ENCODE measurements at regions not wholly inside any gene's neighbourhood (a gene's known extent, or its start where the extent isn't known, plus 50 kb on each side); places are given as distances from the start of the nearest gene placed in this dataset.

- DNase-seq (ENCODE audit: low read depth): no peak
- Histone ChIP-seq H3K9ac (ENCODE audit: low read length) (no peak overlapping the region), H3K4me3 (ENCODE audit: low read length) (no peak overlapping the region)
Measured at GRCh38 chr12:93152617-93153016, 223.5 kb upstream of the EEA1 start.

DNA sequence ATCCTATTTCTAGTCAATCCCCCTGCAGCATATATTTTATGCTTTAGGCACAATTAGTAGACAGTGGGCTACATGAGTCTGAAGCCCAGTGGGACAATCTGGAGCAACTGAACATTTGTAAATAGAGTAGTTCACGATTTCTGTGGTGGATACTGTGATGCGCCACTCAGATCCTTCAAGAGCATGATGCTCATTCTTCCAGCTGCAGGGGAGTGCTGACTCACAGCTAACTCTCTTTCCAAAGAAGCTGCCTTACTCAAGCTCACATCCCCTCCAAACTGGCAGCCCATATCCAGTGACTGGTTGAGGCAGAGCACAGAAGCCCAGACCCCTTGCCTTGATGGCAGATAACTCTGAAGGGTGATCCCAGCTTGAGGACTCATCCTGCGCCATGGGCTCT, 224.2 kb upstream of the EEA1 start:
- no peaks in the 10 kb centered on the region for H3K9me3 ChIP-seq (ENCODE audit: control insufficient read depth, low read length)
- no peaks in the 10 kb centered on the region for H3K27me3 ChIP-seq (replicated peaks; ENCODE audit: control insufficient read depth, insufficient read depth, low read length)
- H3K9ac ChIP-seq (ENCODE audit: low read length): no peak overlapping the region
- H3K4me3 ChIP-seq (ENCODE audit: low read length): no peak overlapping the region
- peaks cover 10% of the 10 kb centered on the region for H3K4me1 ChIP-seq (ENCODE audit: control insufficient read depth, insufficient read depth, low read length)
- no peaks in the 10 kb centered on the region for H3K36me3 ChIP-seq (ENCODE audit: control insufficient read depth, insufficient read depth, low read length, severe bottlenecking)
- no peak for DNase-seq (ENCODE audit: low read depth)

More at GRCh38 chr12:93152617-93153016, 223.5 kb upstream of the EEA1 start:
- Histone ChIP-seq H3K36me3 (ENCODE audit: control insufficient read depth, insufficient read depth, low read length, severe bottlenecking) (no peaks in the 10 kb centered on the region), H3K27me3 (replicated peaks; ENCODE audit: control insufficient read depth, insufficient read depth, low read length) (no peaks in the 10 kb centered on the region), H3K4me1 (ENCODE audit: control insufficient read depth, insufficient read depth, low read length) (peaks cover 10% of the 10 kb centered on the region), H3K9me3 (ENCODE audit: control insufficient read depth, low read length) (no peaks in the 10 kb centered on the region)

DNA sequence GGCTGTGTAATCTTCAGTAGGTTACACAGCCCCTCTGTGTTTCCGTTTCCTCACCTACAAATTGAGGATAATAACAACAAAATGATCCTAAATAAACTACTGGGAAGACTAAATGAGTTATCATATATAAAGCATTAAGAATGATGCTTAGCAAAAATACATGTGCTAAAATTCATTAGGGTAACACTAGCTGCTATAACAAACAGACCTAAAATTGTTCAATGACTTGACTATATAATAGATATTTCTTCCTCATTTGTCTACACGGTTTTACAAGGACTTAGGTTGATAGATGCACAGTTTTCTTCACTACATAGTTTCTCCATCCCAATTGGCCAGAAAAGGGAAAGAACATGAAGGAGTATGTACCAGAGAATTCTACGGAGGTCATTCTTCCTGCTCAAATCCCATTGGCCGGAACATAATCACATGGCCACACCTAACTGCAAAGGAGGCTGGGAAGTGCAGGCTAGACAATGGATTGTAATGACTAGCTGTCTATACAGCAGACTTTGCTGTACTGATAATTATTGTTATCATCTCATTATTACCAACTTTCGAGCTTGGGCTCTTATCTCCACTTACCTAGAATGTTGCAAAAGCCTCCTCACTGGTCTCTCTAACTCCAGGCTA, 223.5 kb upstream of the NUDT4 start:
- Histone ChIP-seq H3K36me3 (ENCODE audit: control insufficient read depth, insufficient read depth, low read length, severe bottlenecking) (no peaks in the 10 kb centered on the region), H3K4me3 (ENCODE audit: low read length) (no peak overlapping the region), H3K27me3 (replicated peaks; ENCODE audit: control insufficient read depth, insufficient read depth, low read length) (no peaks in the 10 kb centered on the region), H3K9ac (ENCODE audit: low read length) (no peak overlapping the region), H3K9me3 (ENCODE audit: control insufficient read depth, low read length) (no peaks in the 10 kb centered on the region), H3K4me1 (ENCODE audit: control insufficient read depth, insufficient read depth, low read length) (peaks cover 10% of the 10 kb centered on the region)
- DNase-seq (ENCODE audit: low read depth): no peak

DNA sequence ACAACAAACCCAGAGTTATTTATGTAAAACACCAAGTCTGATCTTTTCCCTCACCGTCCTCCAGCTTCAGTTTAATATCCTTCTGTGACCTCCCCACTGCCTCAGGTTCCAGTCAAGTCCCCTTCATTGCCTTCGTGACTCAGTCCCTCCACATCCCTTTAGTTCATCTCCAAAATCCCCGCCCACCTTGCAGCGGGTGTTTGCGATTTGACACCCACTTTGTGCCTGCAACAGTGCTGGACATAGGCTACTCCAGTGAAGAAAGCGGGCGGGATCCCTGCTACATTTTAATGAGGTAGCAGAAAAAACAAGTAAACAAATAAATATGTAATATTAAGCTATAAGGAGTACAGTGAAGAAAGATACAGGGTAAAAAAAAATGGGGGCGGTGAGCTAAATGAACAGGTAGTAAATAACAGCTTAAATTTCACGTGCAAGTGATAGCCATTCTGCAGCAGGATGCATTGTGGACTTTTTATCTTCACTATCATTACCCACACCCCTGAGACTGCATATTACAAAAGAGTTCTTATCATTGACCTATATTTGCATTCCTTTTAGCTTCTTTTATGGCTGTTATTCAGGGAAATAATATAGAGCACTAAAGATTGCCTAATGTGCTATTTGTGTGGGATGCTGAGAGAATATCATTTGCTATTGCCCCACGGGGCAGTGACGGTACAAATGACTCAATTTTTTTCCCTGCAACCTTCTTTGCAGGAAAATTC, 222.8 kb upstream of the NUDT4 start:
- DNase-seq (ENCODE audit: low read depth): no peak

DNA sequence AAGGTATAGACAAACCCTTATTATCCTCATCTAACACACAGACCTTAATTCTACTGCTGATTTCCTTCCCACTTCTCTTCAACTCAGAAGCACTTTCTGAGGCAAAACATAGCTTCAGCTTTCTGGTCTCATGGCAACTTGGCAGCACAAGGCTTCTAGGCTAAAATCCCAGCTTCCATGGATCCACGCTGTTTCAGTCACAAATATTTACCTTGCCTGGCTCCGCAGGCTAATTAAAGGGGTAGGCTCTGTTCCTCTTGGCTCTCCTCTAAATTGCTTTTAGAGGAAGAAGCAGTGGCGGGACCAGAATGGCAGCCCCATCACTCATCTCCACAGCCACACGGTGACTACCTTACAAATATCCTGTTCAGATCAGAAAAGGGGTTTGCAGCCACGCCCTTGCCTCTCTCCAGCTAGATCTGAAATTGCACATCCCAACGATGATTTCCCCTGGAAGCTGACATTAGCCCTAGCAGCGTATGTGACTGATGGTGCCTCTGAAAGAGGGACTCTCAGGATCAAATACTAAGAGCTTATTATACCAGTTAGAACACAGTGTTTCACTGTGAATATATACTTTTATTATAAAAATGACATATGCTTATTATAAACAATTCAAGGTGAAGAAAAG, 221.5 kb upstream of the NUDT4 start:
- Histone ChIP-seq H3K4me1 (ENCODE audit: control insufficient read depth, insufficient read depth, low read length) (peaks cover 10% of the 10 kb centered on the region), H3K9me3 (ENCODE audit: control insufficient read depth, low read length) (no peaks in the 10 kb centered on the region), H3K36me3 (ENCODE audit: control insufficient read depth, insufficient read depth, low read length, severe bottlenecking) (no peaks in the 10 kb centered on the region), H3K27me3 (replicated peaks; ENCODE audit: control insufficient read depth, insufficient read depth, low read length) (no peaks in the 10 kb centered on the region), H3K9ac (ENCODE audit: low read length) (no peak overlapping the region), H3K4me3 (ENCODE audit: low read length) (no peak overlapping the region)
- DNase-seq (ENCODE audit: low read depth): no peak

More for the DNA sequence above, 222.8 kb upstream of the NUDT4 start:
- H3K4me1 ChIP-seq (ENCODE audit: control insufficient read depth, insufficient read depth, low read length): peaks cover 10% of the 10 kb centered on the region
- H3K9ac ChIP-seq (ENCODE audit: low read length): no peak overlapping the region
- no peaks in the 10 kb centered on the region for H3K27me3 ChIP-seq (replicated peaks; ENCODE audit: control insufficient read depth, insufficient read depth, low read length)
- H3K4me3 ChIP-seq (ENCODE audit: low read length): no peak overlapping the region
- H3K36me3 ChIP-seq (ENCODE audit: control insufficient read depth, insufficient read depth, low read length, severe bottlenecking): no peaks in the 10 kb centered on the region
- H3K9me3 ChIP-seq (ENCODE audit: control insufficient read depth, low read length): no peaks in the 10 kb centered on the region

DNA sequence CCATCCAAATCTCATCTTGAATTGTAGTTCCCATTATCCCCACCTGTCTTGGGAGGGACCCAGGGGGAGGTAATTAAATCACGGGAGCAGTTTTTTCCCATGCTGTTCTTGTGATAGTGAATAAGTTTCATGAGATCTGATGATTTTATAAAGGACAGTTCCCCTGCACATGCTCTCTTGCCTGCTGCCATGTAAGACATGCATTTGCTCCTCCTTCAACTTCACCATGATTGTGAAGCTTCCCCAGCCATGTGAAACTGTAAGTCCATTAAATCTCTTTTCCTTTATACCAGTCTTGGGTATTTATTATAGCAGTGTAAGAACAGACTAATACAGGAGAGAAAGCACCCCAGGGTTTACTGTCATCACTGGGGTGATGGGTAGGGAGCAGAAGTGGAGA, 220.4 kb upstream of the NUDT4 start:
- no peak overlapping the region for H3K4me3 ChIP-seq (ENCODE audit: low read length)
- H3K36me3 ChIP-seq (ENCODE audit: control insufficient read depth, insufficient read depth, low read length, severe bottlenecking): no peaks in the 10 kb centered on the region
- no peaks in the 10 kb centered on the region for H3K9me3 ChIP-seq (ENCODE audit: control insufficient read depth, low read length)
- DNase-seq (ENCODE audit: low read depth): no peak
- H3K27me3 ChIP-seq (replicated peaks; ENCODE audit: control insufficient read depth, insufficient read depth, low read length): no peaks in the 10 kb centered on the region
- H3K4me1 ChIP-seq (ENCODE audit: control insufficient read depth, insufficient read depth, low read length): peaks cover 10% of the 10 kb centered on the region
- H3K9ac ChIP-seq (ENCODE audit: low read length): no peak overlapping the region

GRCh38 chr12:93158065-93158843, 219.5 kb upstream of the NUDT4 start:
- DNase-seq (ENCODE audit: low read depth): no peak
- H3K9ac ChIP-seq (ENCODE audit: low read length): no peak overlapping the region
- peaks cover 10% of the 10 kb centered on the region for H3K4me1 ChIP-seq (ENCODE audit: control insufficient read depth, insufficient read depth, low read length)

DNA sequence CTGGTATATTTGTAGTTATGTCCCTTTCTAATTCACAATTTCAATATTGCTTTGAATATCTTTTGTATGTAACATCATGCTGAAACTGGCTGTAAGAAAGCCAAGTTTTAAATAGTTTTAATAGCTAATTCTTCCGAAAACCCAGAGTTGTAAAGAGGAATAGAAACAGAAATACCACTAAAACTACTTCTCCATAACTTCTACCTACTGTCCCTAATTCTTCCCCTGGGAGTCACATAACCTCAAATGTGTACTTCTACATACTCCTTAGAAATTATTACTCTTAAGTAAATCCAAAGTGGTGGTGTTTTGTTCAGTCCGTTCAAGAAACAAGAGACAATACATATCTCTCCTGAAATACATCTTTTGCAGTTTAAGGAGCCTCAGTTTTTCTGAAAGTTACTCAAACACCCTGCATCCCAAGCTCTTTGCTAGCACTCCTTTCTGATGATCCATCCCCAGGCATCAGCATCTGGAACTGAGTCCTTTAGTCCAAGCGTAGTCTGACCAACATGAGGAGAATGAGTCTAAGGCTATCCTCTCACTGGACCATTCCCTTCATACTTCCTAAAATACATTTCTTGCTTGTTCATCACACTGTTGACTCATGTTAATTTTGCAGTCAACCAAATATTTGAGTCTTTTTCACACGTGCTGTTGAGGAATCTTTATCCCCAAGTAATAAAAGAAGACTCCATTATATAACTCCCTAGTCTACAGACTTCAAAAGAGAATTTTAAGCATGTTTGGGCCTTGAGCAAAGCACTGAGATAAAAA, 214.3 kb upstream of the NUDT4 start:
- Histone ChIP-seq H3K27me3 (replicated peaks; ENCODE audit: control insufficient read depth, insufficient read depth, low read length) (no peaks in the 10 kb centered on the region), H3K4me1 (ENCODE audit: control insufficient read depth, insufficient read depth, low read length) (peaks cover 8% of the 10 kb centered on the region), H3K4me3 (ENCODE audit: low read length) (no peak overlapping the region), H3K9ac (ENCODE audit: low read length) (no peak overlapping the region), H3K36me3 (ENCODE audit: control insufficient read depth, insufficient read depth, low read length, severe bottlenecking) (no peaks in the 10 kb centered on the region), H3K9me3 (ENCODE audit: control insufficient read depth, low read length) (no peaks in the 10 kb centered on the region)
- peak; percentile 60 for DNase-seq (ENCODE audit: low read depth)

More at GRCh38 chr12:93158065-93158843, 219.5 kb upstream of the NUDT4 start:
- Histone ChIP-seq H3K4me3 (ENCODE audit: low read length) (no peak overlapping the region), H3K36me3 (ENCODE audit: control insufficient read depth, insufficient read depth, low read length, severe bottlenecking) (no peaks in the 10 kb centered on the region), H3K9me3 (ENCODE audit: control insufficient read depth, low read length) (no peaks in the 10 kb centered on the region), H3K27me3 (replicated peaks; ENCODE audit: control insufficient read depth, insufficient read depth, low read length) (no peaks in the 10 kb centered on the region)

DNA sequence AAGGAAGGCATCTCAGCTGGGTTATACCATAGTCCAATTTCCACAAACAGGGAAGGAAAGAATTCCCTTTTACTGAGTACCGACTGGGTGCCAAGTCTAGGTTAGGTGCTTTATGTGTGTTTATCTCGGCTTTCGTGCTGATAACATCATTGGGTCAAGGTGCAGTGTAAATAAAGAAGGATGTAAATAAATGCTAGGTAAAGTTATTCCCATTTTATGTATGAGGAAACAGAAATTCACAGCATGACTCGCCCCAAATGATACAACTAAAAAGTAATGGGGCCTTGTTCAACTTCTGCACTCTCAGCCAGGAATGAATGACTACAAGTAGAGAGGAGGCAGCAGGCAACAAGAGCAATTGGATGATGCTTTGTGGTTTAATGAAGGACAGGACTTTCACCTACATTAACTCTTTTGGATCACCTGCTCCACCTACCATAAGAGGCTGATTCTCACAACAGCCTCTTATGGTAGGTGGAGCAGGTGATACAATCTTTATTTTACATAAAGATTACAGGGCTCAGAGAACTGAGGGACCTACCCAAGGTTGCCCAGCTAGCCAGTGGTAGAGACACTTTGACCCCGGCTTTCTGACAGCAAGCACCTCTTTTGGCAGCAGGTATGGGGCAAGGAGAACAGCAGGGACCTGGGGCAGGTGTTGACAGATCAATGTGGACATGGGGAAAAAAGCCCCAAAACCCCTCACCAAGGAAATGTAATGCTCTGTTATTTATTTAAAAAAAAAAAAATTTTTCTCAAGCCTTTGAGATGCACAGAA, 213.4 kb upstream of the NUDT4 start:
- no peaks in the 10 kb centered on the region for H3K9me3 ChIP-seq (ENCODE audit: control insufficient read depth, low read length)
- no peak overlapping the region for H3K9ac ChIP-seq (ENCODE audit: low read length)
- peaks cover 8% of the 10 kb centered on the region for H3K4me1 ChIP-seq (ENCODE audit: control insufficient read depth, insufficient read depth, low read length)
- H3K36me3 ChIP-seq (ENCODE audit: control insufficient read depth, insufficient read depth, low read length, severe bottlenecking): no peaks in the 10 kb centered on the region
- H3K27me3 ChIP-seq (replicated peaks; ENCODE audit: control insufficient read depth, insufficient read depth, low read length): no peaks in the 10 kb centered on the region
- no peak for DNase-seq (ENCODE audit: low read depth)
- no peak overlapping the region for H3K4me3 ChIP-seq (ENCODE audit: low read length)

DNA sequence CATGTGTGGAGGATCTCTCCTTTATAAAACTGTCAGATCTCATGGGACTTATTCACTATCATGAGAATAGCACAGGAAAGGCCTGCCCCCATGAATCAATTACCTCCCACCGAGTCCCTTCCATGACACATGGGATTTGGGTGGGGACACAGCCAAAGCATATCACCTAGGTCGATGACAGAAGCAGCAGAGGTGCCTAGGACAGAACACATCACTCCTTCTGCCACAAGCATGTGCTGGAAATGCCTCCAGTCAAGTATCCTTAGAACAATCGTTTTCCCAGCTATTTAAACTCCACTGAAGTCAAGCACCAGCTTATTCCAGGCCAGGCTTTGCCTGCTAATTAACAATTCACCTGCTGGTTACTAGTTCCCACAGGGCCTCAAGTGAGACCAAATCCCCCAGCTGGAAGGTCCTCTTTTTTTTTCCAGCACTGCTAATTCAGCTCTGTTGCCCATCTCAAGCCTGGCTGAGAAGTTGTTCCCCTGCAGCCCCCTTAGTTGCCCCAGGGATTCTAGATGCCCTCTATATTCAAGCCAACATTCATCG, 212.3 kb upstream of the NUDT4 start:
- Histone ChIP-seq H3K4me1 (ENCODE audit: control insufficient read depth, insufficient read depth, low read length) (peaks cover 8% of the 10 kb centered on the region), H3K9me3 (ENCODE audit: control insufficient read depth, low read length) (no peaks in the 10 kb centered on the region), H3K36me3 (ENCODE audit: control insufficient read depth, insufficient read depth, low read length, severe bottlenecking) (no peaks in the 10 kb centered on the region), H3K4me3 (ENCODE audit: low read length) (no peak overlapping the region), H3K27me3 (replicated peaks; ENCODE audit: control insufficient read depth, insufficient read depth, low read length) (no peaks in the 10 kb centered on the region), H3K9ac (ENCODE audit: low read length) (no peak overlapping the region)
- no peak for DNase-seq (ENCODE audit: low read depth)
